Epithelial cell of prostate (primary cell): ENCODE measurements at regions not wholly inside any gene's neighbourhood (a gene's known extent, or its start where the extent isn't known, plus 50 kb on each side); places are given as distances from the start of the nearest gene placed in this dataset.
A peak's percentile ranks its signal among the peaks of the same experiment; 100 is the strongest.
"Not testable (repeated sequence)": the region's sequence is repeated elsewhere in the genome, so short reads cannot be mapped to it uniquely, and the experiment has no call there.

Source experiments
- DNase-seq: peaks from one replicate; pipeline ENCODE4 v3.0.0-alpha.2; 2011; ENCODE audit warnings: low read depth, low spot score
- H3K27ac ChIP-seq: fragments of 450-650 bp; 2 replicates; pipeline ENCODE4 v1.5.1; 2017; ENCODE audit warnings: mild to moderate bottlenecking

DNA sequence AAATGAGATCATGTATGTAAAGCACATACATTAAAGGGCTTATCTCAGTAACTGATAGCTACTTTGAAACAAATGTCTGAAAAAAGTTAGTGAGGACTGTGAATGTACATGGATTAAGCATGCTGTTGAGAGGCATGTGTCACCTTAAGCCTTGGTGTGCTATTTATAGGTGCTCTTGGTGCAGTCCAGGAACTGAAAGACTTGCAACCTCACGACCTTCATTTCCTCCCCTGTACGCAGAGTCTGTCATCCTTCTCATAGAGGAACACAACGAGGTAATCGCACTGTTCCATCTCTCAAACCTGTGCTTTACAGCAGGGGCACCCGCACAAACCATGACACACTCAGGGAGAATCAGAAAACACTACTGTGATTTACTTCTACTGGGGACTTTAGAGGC, 65.6 kb downstream of the UFM1 start:
- DNase-seq: no peak
- no peak overlapping the region for H3K27ac ChIP-seq

DNA sequence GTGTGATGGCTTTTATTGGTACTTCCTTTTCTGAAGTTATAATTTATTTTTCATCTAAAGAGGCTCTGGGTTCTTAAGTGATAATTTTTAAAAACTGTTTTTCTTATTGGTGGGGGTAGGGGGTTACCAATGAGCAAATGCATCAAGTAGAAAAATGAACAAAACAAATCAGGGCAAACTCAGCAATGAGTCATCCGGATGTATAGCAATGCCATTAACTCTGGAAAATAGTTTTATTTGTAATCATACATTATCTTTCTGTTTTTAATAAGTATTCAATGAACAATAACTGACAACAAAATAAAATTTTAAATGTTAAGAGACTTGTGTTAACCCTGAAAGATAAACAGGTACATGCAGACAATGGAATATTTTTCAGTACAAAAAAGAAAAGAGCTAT, 67.6 kb downstream of the UFM1 start:
- no peak for DNase-seq
- H3K27ac ChIP-seq: peak overlapping the region; percentile 34

DNA sequence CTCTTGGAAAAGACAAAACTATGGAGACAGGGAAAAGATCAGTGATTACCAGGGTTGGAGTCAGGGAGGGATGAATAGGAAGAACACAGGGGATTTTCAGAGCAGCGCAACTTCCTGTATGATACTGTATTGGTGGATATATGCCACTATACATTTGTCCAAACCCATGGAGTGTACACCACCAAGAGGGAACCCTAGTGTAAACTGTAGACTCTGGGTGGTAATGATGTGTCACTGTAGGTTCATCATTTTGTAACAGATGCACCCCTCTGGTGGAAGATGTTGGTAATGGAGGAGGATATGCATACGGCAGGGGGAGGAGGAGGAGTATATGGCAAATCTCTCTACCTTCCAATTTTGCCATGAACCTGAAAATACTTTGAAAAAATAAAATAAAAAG, 68.1 kb downstream of the UFM1 start:
- H3K27ac ChIP-seq: peak overlapping the region; percentile 34
- no peak for DNase-seq

DNA sequence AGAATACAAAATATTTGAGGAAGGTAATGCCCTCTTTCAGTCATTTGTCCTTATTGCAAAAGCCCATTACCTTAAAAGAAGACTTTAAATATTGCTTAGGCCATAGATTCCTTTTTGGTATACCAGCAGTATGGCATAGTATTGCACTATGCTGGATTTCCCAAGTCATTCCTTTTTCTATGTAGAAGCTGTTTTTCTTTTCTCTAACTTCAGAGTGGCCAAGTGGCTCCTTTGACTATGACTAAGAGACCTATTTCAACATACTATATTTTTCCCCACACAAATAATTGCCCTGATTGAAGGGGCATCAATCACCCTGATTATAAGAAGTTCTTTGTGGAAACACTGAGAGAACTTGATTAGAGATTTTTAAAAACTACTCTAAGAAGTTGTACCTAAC, 68.6 kb downstream of the UFM1 start:
- no peak for DNase-seq
- H3K27ac ChIP-seq: no peak overlapping the region

- DNase-seq: no peak
- no peak overlapping the region for H3K27ac ChIP-seq
Measured at GRCh38 chr13:38419312-38419873, 69.7 kb downstream of the UFM1 start.

DNA sequence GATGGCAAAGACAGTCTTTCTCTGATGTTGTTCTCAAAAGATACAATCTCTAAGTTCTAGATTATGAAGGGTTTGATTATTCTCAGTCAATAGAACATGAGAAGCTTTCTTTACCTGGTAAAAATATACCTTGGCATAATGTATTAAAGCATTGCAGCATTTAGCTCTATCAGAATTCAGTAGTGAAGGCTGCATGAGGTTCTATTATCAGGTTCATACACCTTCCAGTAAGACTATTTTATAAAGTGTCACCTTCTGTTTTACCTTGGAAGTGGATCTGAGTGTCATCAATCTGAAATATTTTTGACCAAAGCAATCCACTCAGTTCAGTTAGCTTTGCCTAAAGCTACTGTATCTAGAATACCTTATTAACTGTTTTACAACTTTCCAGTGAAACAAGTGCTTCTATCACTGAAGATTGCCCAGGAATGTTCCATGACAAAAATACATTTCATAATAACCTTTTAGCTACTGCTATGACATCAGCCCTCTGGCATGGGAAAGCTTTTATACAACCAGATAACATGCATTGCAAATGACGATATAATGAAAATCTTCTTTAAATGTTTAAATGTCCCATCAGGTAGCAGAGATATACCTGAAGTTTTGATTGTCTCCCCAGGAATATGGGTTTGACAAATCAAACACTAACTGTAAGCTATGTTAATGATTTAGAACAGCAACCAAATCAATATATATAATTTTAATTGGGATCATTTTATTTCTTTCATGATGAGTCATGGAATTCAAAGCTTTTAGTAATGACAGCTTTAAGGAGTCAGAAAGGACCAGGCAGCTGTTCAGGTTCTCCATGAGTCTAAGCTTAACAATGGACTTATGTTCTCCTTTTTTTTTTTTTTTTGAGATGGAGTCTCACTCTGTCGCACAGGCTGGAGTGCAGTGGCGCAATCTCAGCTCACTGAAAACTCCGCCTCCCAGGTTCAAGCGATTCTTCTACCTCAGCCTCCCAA, 72.2 kb downstream of the UFM1 start:
- peak overlapping the region; percentile 36 for H3K27ac ChIP-seq
- no peak for DNase-seq

DNA sequence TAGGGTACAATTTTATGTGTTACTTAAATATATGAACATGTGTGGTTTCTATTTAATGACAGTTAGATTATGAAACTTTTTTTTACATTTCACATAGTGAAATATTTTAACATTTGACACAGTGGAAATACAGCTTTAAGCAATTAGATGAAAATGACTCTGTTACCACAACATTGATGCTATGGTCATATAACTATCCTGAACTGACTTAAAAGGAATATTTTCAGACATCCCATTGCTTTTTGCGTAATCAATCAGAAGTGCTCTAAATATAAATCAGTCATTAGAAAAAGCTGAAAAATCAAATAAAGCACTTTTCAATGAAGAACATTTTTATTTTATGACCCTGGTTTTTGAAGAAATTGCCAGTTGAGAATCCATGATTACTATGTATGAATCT, 80.3 kb downstream of the UFM1 start:
- no peak overlapping the region for H3K27ac ChIP-seq
- DNase-seq: no peak

DNA sequence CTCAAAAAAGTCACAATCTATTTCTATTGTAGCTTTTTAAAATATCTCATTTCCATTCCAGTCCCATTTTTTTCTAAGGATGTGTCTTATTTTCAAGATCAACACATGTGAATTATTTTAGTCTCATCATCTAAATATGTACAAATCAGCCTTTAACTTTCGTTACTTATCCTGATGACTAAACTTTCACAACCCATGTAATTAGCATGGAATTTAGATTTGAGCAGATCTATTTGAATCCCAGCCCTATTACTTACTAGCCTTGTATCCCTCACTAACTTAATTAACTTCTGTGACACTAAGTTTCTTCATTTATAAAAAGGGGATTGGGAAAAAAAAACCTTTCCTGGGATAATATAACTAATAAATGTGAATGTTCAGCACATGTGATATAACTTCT, 81.1 kb downstream of the UFM1 start:
- H3K27ac ChIP-seq: no peak overlapping the region
- DNase-seq: no peak

DNA sequence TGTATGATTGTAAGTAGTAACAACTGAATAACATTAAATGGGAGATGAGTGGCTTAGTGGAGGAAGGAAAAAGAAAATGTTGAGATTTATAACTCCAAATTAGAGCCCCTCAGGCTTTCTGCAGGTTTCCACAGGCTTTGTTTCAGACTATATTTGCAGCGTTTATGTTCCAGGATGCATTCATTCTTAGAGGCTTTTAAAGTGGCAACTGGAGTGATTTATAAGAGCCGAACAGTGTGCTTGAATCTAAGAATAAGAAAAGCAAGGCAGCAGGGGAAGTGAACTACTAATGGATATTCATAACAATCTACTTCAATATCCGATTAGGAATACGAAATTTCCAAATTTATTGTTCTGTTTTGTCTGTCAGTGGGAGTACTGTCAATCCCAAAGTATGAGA, 91.0 kb downstream of the UFM1 start:
- H3K27ac ChIP-seq: no peak overlapping the region
- DNase-seq: no peak

- H3K27ac ChIP-seq: no peak overlapping the region
- no peak for DNase-seq
Measured at GRCh38 chr13:38444904-38445303, 95.3 kb downstream of the UFM1 start.

DNA sequence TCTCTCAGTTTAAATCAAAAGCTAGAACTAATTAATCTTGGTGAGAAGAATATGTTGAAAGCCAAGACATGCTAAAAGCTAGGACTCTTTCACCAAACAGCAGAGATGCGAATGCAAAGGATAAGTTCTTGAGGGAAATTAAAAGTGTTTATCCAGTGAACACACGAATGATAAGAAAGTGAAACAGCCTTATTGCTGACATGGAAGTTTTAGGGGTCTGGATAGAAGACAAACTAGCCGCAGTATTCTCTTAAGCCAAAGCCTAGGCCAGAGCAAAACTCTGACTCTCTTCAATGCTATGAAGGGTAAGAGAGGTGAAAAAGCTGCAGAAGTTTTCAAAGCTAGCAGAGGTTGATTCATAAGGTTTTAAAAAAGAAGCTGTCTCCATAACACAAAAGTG, 103.0 kb downstream of the UFM1 start:
- H3K27ac ChIP-seq: no peak overlapping the region

DNA sequence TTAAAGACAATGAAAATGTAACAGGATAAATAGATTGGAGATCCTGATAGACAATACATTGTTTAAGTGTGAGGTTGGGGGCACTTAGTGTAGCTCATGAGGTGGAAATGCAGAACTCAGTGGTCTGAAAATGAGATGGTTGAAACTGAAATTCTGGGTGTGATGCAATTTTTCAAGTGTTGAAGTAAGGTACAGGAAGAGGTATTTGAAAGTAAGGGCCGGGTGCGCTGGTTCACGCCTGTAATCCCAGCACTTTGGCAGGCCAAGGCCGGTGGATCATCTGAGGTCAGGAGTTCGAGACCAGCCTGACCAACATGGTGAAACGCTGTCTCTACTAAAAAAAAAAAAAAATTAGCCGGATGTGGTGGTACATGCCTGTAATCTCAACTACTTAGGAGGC, 113.0 kb downstream of the UFM1 start:
- DNase-seq: no peak
- H3K27ac ChIP-seq: no peak overlapping the region

More for the DNA sequence above, 103.0 kb downstream of the UFM1 start:
- no peak for DNase-seq

- H3K27ac ChIP-seq: no peak overlapping the region
- no peak for DNase-seq
Measured at GRCh38 chr13:38463048-38463447, 113.4 kb downstream of the UFM1 start.

- not testable (repeated sequence) for H3K27ac ChIP-seq, DNase-seq
Measured at GRCh38 chr13:38472411-38472810, 122.8 kb downstream of the UFM1 start.

DNA sequence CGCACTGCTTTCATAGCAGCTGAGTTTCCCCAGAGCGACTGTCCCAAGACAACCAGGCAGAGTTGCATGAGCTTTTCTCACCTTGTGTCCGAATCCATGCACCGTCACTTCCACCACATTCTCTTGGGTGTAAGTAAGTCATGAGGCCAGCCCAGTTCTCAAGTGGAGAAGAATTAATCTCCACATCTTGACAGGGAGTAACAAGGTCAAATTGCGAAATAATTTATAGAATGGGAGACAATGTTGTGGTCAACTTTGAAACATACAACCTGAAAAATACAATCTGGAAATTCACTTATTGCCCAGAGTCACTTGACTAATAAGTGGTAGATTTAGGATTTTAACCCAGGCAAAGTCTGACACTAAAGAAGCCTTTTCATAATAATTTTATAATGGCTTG, 123.7 kb downstream of the UFM1 start:
- H3K27ac ChIP-seq: no peak overlapping the region
- no peak for DNase-seq

DNA sequence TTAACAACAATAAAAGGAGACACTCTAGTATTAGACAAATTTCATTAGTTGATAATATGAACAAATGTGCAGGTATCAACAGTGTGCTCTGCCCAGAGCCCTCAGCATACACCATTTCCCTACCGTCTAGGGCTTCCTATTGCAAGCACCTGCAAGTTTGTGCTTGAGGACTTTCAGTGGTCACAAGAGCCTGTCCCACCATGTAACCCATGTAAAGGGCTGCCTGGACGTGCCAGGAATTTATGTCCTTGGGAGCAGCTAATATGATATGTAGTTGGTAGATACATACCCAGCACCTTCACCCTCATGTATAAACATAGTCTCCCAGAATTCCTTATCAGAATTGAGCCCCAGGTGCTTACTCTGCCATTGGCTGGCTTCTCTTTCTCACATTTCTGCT, 128.0 kb downstream of the UFM1 start:
- H3K27ac ChIP-seq: no peak overlapping the region
- DNase-seq: no peak

- no peak for DNase-seq
- no peak overlapping the region for H3K27ac ChIP-seq
Measured at GRCh38 chr13:38483623-38484022, 134.0 kb downstream of the UFM1 start.

DNA sequence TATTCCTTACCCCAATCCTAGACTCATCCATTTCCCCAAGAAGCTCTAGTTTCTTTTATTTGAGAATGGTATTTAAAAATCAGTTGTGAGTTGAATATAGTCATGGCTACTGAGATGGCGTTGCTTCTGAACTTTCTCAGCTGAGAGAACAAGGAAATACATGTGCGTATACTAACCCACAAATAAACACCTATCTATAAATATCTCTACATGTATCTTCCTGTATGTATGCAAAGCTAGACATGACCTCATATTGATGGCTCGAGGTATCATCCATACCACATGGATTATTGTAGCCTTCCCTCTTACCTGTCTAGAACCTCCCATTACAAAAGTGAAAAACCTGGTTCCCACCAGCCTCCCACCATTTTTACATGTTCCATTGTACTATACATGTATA, 141.0 kb downstream of the UFM1 start:
- DNase-seq: no peak
- no peak overlapping the region for H3K27ac ChIP-seq

GRCh38 chr13:38494445-38494844, 144.8 kb downstream of the UFM1 start:
- no peak overlapping the region for H3K27ac ChIP-seq
- DNase-seq: no peak

DNA sequence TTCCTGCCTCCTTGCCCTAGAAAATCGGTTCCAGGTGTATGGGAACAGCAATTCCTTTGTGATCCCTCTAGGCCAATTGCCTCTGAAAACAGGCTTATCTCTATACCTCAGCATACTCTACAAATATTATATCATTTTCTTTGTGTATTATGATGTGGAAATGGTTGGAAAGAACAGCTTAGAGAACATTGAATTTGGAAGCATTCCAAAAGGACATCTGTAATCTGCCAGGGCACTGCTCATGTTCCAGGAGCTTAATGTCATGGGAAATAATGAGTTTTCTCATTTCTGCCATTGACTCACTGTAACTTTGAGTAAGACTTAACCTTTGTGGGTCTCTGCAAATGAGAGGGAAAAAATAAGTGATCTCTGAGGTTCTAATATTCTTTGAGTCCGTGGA, 147.3 kb downstream of the UFM1 start:
- no peak overlapping the region for H3K27ac ChIP-seq
- no peak for DNase-seq

DNA sequence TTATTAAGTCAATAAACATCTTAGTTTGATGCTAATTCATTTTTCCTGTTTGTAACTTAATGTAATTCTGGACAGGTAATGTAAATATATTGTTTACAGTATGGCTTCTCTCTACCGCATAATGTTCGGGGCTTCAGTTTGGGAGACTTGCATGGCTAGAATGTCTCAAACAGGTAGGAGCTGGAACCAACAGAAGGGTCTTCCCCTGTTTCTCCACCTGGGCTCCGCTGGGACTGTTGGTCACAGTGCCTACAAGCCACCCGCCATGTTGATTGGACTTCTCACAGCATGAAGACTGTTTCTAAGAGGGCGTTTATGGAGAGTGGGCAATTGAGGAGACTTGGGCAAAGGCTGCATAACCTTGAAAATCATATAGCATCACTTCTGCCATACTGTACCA, 148.6 kb downstream of the UFM1 start:
- no peak overlapping the region for H3K27ac ChIP-seq
- DNase-seq: no peak

DNA sequence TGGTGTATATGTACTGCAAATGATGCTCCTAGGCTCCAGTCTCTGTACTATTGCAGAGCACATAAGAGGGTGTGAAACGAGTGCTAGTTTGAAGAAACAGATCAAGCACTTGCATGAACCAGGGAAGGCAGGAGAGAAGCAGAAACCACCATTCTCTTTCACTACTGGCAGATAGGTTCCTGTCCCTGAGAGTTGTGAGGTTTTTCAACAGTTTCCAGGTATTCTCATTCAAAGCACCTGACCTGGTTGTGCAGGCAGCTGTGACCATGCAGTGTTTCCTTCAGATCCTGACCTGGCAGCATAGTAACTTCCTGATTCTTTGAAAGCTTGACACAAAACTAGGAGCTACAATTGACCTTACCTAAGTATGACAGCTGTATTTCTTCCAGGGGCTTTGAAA, 164.9 kb downstream of the UFM1 start:
- no peak for DNase-seq
- H3K27ac ChIP-seq: no peak overlapping the region
